ENCODE measurements at regions not wholly inside any gene's neighbourhood (a gene's known extent, or its start where the extent isn't known, plus 50 kb on each side); places are given as distances from the start of the nearest gene placed in this dataset.

DNA sequence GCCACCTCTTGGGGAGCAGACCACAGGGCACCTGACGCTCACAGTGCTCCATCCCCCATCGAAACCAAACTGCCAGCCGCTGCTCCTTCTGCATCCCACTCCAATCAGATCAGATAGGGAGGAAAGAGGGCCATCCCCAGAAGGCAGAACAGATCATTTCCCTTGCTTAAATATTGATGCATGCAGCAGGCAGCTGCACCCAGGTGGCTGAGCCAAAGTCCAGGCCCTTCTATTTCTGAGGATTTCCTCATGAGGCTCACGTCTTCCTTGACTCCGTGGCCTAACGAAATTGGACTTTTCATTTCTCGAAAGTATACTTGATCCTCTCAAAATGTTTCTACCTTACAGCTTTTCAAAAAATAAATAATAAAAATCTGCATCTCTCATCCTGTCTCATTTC, 239.2 kb downstream of the ATG4C start:
- TF ChIP-seq POLR2A (IDR thresholded peaks at IDR 0.05) (no peak), POLR2AphosphoS5 (IDR thresholded peaks at IDR 0.05) (no peak), EP300 (IDR thresholded peaks at IDR 0.05; ENCODE audit: low read depth) (no peak)
- TF ChIP-seq, protein P1, sequence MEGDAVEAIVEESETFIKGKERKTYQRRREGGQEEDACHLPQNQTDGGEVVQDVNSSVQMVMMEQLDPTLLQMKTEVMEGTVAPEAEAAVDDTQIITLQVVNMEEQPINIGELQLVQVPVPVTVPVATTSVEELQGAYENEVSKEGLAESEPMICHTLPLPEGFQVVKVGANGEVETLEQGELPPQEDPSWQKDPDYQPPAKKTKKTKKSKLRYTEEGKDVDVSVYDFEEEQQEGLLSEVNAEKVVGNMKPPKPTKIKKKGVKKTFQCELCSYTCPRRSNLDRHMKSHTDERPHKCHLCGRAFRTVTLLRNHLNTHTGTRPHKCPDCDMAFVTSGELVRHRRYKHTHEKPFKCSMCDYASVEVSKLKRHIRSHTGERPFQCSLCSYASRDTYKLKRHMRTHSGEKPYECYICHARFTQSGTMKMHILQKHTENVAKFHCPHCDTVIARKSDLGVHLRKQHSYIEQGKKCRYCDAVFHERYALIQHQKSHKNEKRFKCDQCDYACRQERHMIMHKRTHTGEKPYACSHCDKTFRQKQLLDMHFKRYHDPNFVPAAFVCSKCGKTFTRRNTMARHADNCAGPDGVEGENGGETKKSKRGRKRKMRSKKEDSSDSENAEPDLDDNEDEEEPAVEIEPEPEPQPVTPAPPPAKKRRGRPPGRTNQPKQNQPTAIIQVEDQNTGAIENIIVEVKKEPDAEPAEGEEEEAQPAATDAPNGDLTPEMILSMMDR (IDR thresholded peaks at IDR 0.05) = no peak

Data from transverse colon (tissue), 4 donors.